ENCODE measurements at regions not wholly inside any gene's neighbourhood (a gene's known extent, or its start where the extent isn't known, plus 50 kb on each side); places are given as distances from the start of the nearest gene placed in this dataset.
A peak's percentile ranks its signal among the peaks of the same experiment; 100 is the strongest.

- no peak for DNase-seq (ENCODE audit: low read depth)
Observed at GRCh38 chr3:41106691-41107090, 92.6 kb upstream of the CTNNB1 start.

- DNase-seq (ENCODE audit: low read depth), result no peak
Observed at GRCh38 chr3:41111011-41111410, 88.3 kb upstream of the CTNNB1 start.

GRCh38 chr3:41112466-41112865, 86.8 kb upstream of the CTNNB1 start:
- DNase-seq (ENCODE audit: low read depth), result no peak

GRCh38 chr3:41115069-41115468, 84.2 kb upstream of the CTNNB1 start:
- DNase-seq (ENCODE audit: low read depth), result no peak

GRCh38 chr3:41116851-41117250, 82.5 kb upstream of the CTNNB1 start:
- DNase-seq (ENCODE audit: low read depth), result no peak

GRCh38 chr3:41117398-41117870, 81.9 kb upstream of the CTNNB1 start:
- DNase-seq (ENCODE audit: low read depth), result peak; percentile 78

- no peak for DNase-seq (ENCODE audit: low read depth)
Observed at GRCh38 chr3:41118461-41119390, 80.6 kb upstream of the CTNNB1 start.

- DNase-seq (ENCODE audit: low read depth), result no peak
Observed at GRCh38 chr3:41120460-41120859, 78.8 kb upstream of the CTNNB1 start.

GRCh38 chr3:41125258-41125657, 74.0 kb upstream of the CTNNB1 start:
- DNase-seq (ENCODE audit: low read depth), result no peak

- DNase-seq (ENCODE audit: low read depth), result no peak
Observed at GRCh38 chr3:41126472-41126871, 72.8 kb upstream of the CTNNB1 start.

GRCh38 chr3:41126961-41127360, 72.3 kb upstream of the CTNNB1 start:
- no peak for DNase-seq (ENCODE audit: low read depth)

- no peak for DNase-seq (ENCODE audit: low read depth)
Observed at GRCh38 chr3:41127414-41127813, 71.9 kb upstream of the CTNNB1 start.

GRCh38 chr3:41129731-41130130, 69.6 kb upstream of the CTNNB1 start:
- DNase-seq (ENCODE audit: low read depth), result no peak

- no peak for DNase-seq (ENCODE audit: low read depth)
Observed at GRCh38 chr3:41131224-41131623, 68.1 kb upstream of the CTNNB1 start.

- DNase-seq (ENCODE audit: low read depth), result no peak
Observed at GRCh38 chr3:41137686-41138111, 61.6 kb upstream of the CTNNB1 start.

- DNase-seq (ENCODE audit: low read depth), result no peak
Observed at GRCh38 chr3:41138146-41138545, 61.2 kb upstream of the CTNNB1 start.

- DNase-seq (ENCODE audit: low read depth), result no peak
Observed at GRCh38 chr3:41138601-41139000, 60.7 kb upstream of the CTNNB1 start.

- DNase-seq (ENCODE audit: low read depth), result no peak
Observed at GRCh38 chr3:41140242-41140641, 59.1 kb upstream of the CTNNB1 start.

- no peak for DNase-seq (ENCODE audit: low read depth)
Observed at GRCh38 chr3:41141433-41142167, 57.7 kb upstream of the CTNNB1 start.

- DNase-seq (ENCODE audit: low read depth), result no peak
Observed at GRCh38 chr3:41143421-41144031, 55.8 kb upstream of the CTNNB1 start.

GRCh38 chr3:41144631-41145030, 54.7 kb upstream of the CTNNB1 start:
- DNase-seq (ENCODE audit: low read depth), result no peak

- no peak for DNase-seq (ENCODE audit: low read depth)
Observed at GRCh38 chr3:41148478-41148877, 50.8 kb upstream of the CTNNB1 start.

- no peak for DNase-seq (ENCODE audit: low read depth)
Observed at GRCh38 chr3:41148901-41149300, 50.4 kb upstream of the CTNNB1 start.
